ENCODE measurements at regions not wholly inside any gene's neighbourhood (a gene's known extent, or its start where the extent isn't known, plus 50 kb on each side); places are given as distances from the start of the nearest gene placed in this dataset.

GRCh38 chr6:50120300-50120699 is 70.6 kb upstream of the DEFB112 start:
- no peak for TF ChIP-seq CTCF (IDR thresholded peaks at IDR 0.05; ENCODE audit: insufficient read depth, low read length, poor library complexity, severe bottlenecking)
- no peak overlapping the region for H3K4me3 ChIP-seq (ENCODE audit: low read depth, low read length)

GRCh38 chr6:50123688-50124087 is 74.0 kb upstream of the DEFB112 start:
- no peaks in the 10 kb centered on the region for H3K36me3 ChIP-seq (ENCODE audit: control insufficient read depth, insufficient read depth, low read length)
- no peaks in the 10 kb centered on the region for H3K27me3 ChIP-seq (ENCODE audit: control insufficient read depth, insufficient read depth, low read length)
- DNase-seq (ENCODE audit: low read depth), result no peak
- no peak for TF ChIP-seq CTCF (IDR thresholded peaks at IDR 0.05; ENCODE audit: insufficient read depth, low read length, poor library complexity, severe bottlenecking)
- H3K4me3 ChIP-seq (ENCODE audit: low read depth, low read length), result no peak overlapping the region

More at GRCh38 chr6:50120300-50120699, 70.6 kb upstream of the DEFB112 start:
- no peaks in the 10 kb centered on the region for H3K36me3 ChIP-seq (ENCODE audit: control insufficient read depth, insufficient read depth, low read length)
- DNase-seq (ENCODE audit: low read depth), result peak; percentile 7
- no peaks in the 10 kb centered on the region for H3K27me3 ChIP-seq (ENCODE audit: control insufficient read depth, insufficient read depth, low read length)

GRCh38 chr6:50124572-50124971 is 74.8 kb upstream of the DEFB112 start:
- H3K27me3 ChIP-seq (ENCODE audit: control insufficient read depth, insufficient read depth, low read length), result no peaks in the 10 kb centered on the region
- no peak for TF ChIP-seq CTCF (IDR thresholded peaks at IDR 0.05; ENCODE audit: insufficient read depth, low read length, poor library complexity, severe bottlenecking)
- DNase-seq (ENCODE audit: low read depth), result no peak
- H3K36me3 ChIP-seq (ENCODE audit: control insufficient read depth, insufficient read depth, low read length), result no peaks in the 10 kb centered on the region
- no peak overlapping the region for H3K4me3 ChIP-seq (ENCODE audit: low read depth, low read length)

GRCh38 chr6:50128420-50129005 is 78.8 kb upstream of the DEFB112 start:
- H3K36me3 ChIP-seq (ENCODE audit: control insufficient read depth, insufficient read depth, low read length), result no peaks in the 10 kb centered on the region
- DNase-seq (ENCODE audit: low read depth), result no peak
- peak; percentile 22 for TF ChIP-seq CTCF (IDR thresholded peaks at IDR 0.05; ENCODE audit: insufficient read depth, low read length, poor library complexity, severe bottlenecking)
- no peaks in the 10 kb centered on the region for H3K27me3 ChIP-seq (ENCODE audit: control insufficient read depth, insufficient read depth, low read length)
- H3K4me3 ChIP-seq (ENCODE audit: low read depth, low read length), result no peak overlapping the region

GRCh38 chr6:50135968-50136367 is 86.2 kb upstream of the DEFB112 start:
- no peak for DNase-seq (ENCODE audit: low read depth)
- H3K4me3 ChIP-seq (ENCODE audit: low read depth, low read length), result no peak overlapping the region
- TF ChIP-seq CTCF (IDR thresholded peaks at IDR 0.05; ENCODE audit: insufficient read depth, low read length, poor library complexity, severe bottlenecking), result no peak
- H3K27me3 ChIP-seq (ENCODE audit: control insufficient read depth, insufficient read depth, low read length), result no peaks in the 10 kb centered on the region
- H3K36me3 ChIP-seq (ENCODE audit: control insufficient read depth, insufficient read depth, low read length), result no peaks in the 10 kb centered on the region

GRCh38 chr6:50141100-50141499 is 91.4 kb upstream of the DEFB112 start:
- no peak for DNase-seq (ENCODE audit: low read depth)
- Histone ChIP-seq H3K27me3 (ENCODE audit: control insufficient read depth, insufficient read depth, low read length) (no peaks in the 10 kb centered on the region), H3K4me3 (ENCODE audit: low read depth, low read length) (no peak overlapping the region), H3K36me3 (ENCODE audit: control insufficient read depth, insufficient read depth, low read length) (no peaks in the 10 kb centered on the region)
- TF ChIP-seq CTCF (IDR thresholded peaks at IDR 0.05; ENCODE audit: insufficient read depth, low read length, poor library complexity, severe bottlenecking), result no peak

Measured in kidney epithelial cell (primary cell).